ENCODE measurements at regions not wholly inside any gene's neighbourhood (a gene's known extent, or its start where the extent isn't known, plus 50 kb on each side); places are given as distances from the start of the nearest gene placed in this dataset.

DNA sequence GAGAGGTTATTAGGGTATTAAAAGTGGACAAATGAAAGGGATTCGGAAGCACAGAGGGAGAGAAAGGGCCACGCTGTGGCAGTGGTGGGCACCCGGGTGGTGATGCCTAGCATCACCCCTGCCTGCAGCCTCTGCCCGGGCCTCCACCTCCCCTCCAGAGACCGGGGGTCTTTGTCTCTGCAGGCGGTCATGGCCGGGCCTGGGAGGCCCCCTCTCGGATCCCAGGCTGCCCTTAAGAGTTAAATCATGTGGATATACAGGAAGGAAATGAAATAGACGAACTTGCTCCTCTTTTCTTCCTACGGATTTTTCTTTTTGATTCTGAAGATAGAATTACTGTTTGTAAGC is 319.6 kb downstream of the ZNF536 start:
- TF ChIP-seq HDAC2 (IDR thresholded peaks at IDR 0.05) (no peak), POLR2A (IDR thresholded peaks at IDR 0.05; ENCODE audit: low read length) (no peak), ZSCAN20 (CRISPR knock-in tag; IDR thresholded peaks at IDR 0.05) (no peak), SMC3 (IDR thresholded peaks at IDR 0.05) (no peak), MYC (IDR thresholded peaks at IDR 0.05; ENCODE audit: borderline replicate concordance, low read length) (no peak), RCOR1 (IDR thresholded peaks at IDR 0.05; ENCODE audit: low read depth, low read length) (no peak), CEBPB (IDR thresholded peaks at IDR 0.05) (no peak)
- TF ChIP-seq, protein P1, sequence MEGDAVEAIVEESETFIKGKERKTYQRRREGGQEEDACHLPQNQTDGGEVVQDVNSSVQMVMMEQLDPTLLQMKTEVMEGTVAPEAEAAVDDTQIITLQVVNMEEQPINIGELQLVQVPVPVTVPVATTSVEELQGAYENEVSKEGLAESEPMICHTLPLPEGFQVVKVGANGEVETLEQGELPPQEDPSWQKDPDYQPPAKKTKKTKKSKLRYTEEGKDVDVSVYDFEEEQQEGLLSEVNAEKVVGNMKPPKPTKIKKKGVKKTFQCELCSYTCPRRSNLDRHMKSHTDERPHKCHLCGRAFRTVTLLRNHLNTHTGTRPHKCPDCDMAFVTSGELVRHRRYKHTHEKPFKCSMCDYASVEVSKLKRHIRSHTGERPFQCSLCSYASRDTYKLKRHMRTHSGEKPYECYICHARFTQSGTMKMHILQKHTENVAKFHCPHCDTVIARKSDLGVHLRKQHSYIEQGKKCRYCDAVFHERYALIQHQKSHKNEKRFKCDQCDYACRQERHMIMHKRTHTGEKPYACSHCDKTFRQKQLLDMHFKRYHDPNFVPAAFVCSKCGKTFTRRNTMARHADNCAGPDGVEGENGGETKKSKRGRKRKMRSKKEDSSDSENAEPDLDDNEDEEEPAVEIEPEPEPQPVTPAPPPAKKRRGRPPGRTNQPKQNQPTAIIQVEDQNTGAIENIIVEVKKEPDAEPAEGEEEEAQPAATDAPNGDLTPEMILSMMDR (IDR thresholded peaks at IDR 0.05) = no peak
- TF ChIP-seq, protein P2, sequence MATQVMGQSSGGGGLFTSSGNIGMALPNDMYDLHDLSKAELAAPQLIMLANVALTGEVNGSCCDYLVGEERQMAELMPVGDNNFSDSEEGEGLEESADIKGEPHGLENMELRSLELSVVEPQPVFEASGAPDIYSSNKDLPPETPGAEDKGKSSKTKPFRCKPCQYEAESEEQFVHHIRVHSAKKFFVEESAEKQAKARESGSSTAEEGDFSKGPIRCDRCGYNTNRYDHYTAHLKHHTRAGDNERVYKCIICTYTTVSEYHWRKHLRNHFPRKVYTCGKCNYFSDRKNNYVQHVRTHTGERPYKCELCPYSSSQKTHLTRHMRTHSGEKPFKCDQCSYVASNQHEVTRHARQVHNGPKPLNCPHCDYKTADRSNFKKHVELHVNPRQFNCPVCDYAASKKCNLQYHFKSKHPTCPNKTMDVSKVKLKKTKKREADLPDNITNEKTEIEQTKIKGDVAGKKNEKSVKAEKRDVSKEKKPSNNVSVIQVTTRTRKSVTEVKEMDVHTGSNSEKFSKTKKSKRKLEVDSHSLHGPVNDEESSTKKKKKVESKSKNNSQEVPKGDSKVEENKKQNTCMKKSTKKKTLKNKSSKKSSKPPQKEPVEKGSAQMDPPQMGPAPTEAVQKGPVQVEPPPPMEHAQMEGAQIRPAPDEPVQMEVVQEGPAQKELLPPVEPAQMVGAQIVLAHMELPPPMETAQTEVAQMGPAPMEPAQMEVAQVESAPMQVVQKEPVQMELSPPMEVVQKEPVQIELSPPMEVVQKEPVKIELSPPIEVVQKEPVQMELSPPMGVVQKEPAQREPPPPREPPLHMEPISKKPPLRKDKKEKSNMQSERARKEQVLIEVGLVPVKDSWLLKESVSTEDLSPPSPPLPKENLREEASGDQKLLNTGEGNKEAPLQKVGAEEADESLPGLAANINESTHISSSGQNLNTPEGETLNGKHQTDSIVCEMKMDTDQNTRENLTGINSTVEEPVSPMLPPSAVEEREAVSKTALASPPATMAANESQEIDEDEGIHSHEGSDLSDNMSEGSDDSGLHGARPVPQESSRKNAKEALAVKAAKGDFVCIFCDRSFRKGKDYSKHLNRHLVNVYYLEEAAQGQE (IDR thresholded peaks at IDR 0.05) = no peak
- TF ChIP-seq, protein P3, sequence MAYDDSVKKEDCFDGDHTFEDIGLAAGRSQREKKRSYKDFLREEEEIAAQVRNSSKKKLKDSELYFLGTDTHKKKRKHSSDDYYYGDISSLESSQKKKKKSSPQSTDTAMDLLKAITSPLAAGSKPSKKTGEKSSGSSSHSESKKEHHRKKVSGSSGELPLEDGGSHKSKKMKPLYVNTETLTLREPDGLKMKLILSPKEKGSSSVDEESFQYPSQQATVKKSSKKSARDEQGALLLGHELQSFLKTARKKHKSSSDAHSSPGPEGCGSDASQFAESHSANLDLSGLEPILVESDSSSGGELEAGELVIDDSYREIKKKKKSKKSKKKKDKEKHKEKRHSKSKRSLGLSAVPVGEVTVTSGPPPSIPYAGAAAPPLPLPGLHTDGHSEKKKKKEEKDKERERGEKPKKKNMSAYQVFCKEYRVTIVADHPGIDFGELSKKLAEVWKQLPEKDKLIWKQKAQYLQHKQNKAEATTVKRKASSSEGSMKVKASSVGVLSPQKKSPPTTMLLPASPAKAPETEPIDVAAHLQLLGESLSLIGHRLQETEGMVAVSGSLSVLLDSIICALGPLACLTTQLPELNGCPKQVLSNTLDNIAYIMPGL (CRISPR knock-in tag; IDR thresholded peaks at IDR 0.05; ENCODE audit: borderline replicate concordance) = no peak
